Ascending aorta (tissue), 2 donors: ENCODE measurements at regions not wholly inside any gene's neighbourhood (a gene's known extent, or its start where the extent isn't known, plus 50 kb on each side); places are given as distances from the start of the nearest gene placed in this dataset.

Experiments used
- DNase-seq, 2 donors: peaks; one replicate each; pipeline ENCODE4 v3.0.0-alpha.2; 2019; ENCODE audit warnings: low spot score in 2 of 2
- H3K27ac ChIP-seq, 2 donors: fragments of 200-600 bp; sonication (generic); one replicate each; pipeline ENCODE4 v1.5.1; 2016 to 2017; ENCODE audit warnings: mild to moderate bottlenecking in 1 of 2
- H3K27me3 ChIP-seq: fragments of 200-600 bp; sonication (generic); one replicate; pipeline ENCODE4 v1.5.1; 2017
- H3K36me3 ChIP-seq, 2 donors: fragments of 200-600 bp; sonication (generic); one replicate each; pipeline ENCODE4 v1.5.1; 2016
- H3K4me1 ChIP-seq, 2 donors: fragments of 200-600 bp; sonication (generic); one replicate each; pipeline ENCODE4 v1.5.1; 2016 to 2017; ENCODE audit warnings: mild to moderate bottlenecking in 1 of 2
- H3K4me3 ChIP-seq, 2 donors: fragments of 200-600 bp; sonication (generic); one replicate each; pipeline ENCODE4 v1.5.1; 2016 to 2017; ENCODE audit warnings: mild to moderate bottlenecking in 1 of 2
- H3K9me3 ChIP-seq, 2 donors: fragments of 200-600 bp; sonication (generic); one replicate each; pipeline ENCODE4 v1.5.1; 2016
- intact Hi-C: fragments of 100-400 bp; cut with DNase I; formaldehyde crosslinking; loops from one replicate; pipeline ENCODE4 v1.15.1; 2023
- TF ChIP-seq, protein P1 (sequence below), 3 experiments: fragments of 200-600 bp in 2 of 3; fragments of 450-650 bp in 1 of 3; sonication (generic) in 2 of 3; IDR thresholded peaks; one replicate each; pipeline ENCODE4 v1.5.1; 2016 to 2019; ENCODE audit warnings: antibody characterized with exemption in 3 of 3, mild to moderate bottlenecking in 1 of 3, moderate library complexity in 1 of 3

DNA sequence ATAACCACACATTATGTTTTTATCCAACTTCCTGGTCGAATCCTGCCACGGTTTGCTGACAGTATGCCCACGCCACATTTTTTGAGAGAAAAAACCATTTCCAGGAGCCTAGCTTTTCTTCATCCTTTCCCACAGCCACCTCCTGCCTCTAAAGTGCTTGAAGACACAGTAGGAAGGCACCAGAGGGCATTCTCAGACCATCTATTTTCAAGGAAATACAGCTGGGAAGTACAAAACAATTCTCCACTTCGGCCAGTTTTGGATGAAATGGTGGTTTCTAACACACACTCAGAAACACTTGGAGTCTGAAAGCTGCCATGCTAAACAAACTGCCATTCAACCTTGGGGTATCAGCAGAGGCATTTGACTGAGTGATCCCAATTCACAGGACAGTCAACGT is 86.3 kb upstream of the RPS23 start:
- intact Hi-C loops, result loop anchor here (5.0 to 10.0 kb wide), 4 partner anchors 188 to 1068 kb away; no protein-coding TSS in a partner anchor
- DNase-seq, result no peak
- H3K4me3 ChIP-seq, result no peak overlapping the region
- peaks cover 0 to 10% of the 10 kb centered on the region in 2 donors for H3K4me1 ChIP-seq
- no peaks in the 10 kb centered on the region for H3K9me3 ChIP-seq
- TF ChIP-seq, protein P1, sequence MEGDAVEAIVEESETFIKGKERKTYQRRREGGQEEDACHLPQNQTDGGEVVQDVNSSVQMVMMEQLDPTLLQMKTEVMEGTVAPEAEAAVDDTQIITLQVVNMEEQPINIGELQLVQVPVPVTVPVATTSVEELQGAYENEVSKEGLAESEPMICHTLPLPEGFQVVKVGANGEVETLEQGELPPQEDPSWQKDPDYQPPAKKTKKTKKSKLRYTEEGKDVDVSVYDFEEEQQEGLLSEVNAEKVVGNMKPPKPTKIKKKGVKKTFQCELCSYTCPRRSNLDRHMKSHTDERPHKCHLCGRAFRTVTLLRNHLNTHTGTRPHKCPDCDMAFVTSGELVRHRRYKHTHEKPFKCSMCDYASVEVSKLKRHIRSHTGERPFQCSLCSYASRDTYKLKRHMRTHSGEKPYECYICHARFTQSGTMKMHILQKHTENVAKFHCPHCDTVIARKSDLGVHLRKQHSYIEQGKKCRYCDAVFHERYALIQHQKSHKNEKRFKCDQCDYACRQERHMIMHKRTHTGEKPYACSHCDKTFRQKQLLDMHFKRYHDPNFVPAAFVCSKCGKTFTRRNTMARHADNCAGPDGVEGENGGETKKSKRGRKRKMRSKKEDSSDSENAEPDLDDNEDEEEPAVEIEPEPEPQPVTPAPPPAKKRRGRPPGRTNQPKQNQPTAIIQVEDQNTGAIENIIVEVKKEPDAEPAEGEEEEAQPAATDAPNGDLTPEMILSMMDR (IDR thresholded peaks at IDR 0.05), result peak in 2 of 3 experiments; percentile 48 to 70
- H3K27me3 ChIP-seq, result no peaks in the 10 kb centered on the region
- H3K36me3 ChIP-seq, result no peaks in the 10 kb centered on the region
- H3K27ac ChIP-seq, result peak overlapping the region in 1 of 2 donors; percentile 32

DNA sequence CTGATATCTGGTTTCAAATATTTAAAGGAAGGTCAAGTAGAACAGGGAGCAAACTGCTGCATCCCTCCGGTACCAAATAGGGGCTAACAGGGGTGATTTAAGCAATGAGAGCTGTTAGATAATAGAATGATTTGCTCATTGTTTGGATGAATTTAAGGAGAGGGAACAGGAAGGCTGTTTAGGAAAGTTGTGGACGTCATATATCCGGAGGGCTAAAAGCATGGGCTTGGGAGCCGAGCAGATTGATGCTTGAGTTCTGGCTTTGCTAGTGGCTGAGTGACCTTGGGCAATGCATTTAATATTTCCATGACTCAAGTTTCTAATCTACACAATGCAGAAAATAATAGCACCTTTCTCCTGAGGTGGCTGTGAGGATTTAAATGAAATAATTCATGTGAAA is 85.4 kb upstream of the RPS23 start:
- H3K9me3 ChIP-seq, result no peaks in the 10 kb centered on the region
- H3K4me3 ChIP-seq, result no peak overlapping the region
- no peak overlapping the region for H3K27ac ChIP-seq
- no peak for DNase-seq
- no peaks in the 10 kb centered on the region for H3K27me3 ChIP-seq
- peaks cover 0 to 13% of the 10 kb centered on the region in 2 donors for H3K4me1 ChIP-seq
- intact Hi-C loops, result loop anchor here (5.0 to 10.0 kb wide), 4 partner anchors 189 to 1069 kb away; no protein-coding TSS in a partner anchor
- TF ChIP-seq, protein P1 (IDR thresholded peaks at IDR 0.05), result no peak
- H3K36me3 ChIP-seq, result no peaks in the 10 kb centered on the region

DNA sequence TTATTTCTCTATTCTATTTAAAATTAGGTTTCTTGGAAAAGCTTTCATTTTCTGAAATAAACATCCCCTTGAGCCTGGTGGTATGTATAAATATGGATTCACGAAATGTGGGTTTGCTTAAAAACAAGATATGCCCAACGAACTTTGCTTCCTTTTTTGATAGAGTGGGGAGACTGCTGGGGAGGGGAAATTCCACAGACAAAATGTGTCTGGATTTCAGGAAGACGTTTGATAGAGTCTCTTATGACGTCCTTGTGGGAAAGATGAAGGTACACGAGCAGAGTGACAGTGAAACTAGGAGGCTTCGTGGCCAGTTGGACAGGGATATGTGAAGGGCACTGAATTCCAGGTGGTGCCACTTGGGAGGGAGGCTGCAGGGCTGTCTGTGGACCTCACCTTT is 84.5 kb upstream of the RPS23 start:
- no peaks in the 10 kb centered on the region for H3K9me3 ChIP-seq
- intact Hi-C loops, result loop anchor here (5.0 to 10.0 kb wide), 4 partner anchors 190 to 1070 kb away; no protein-coding TSS in a partner anchor
- no peaks in the 10 kb centered on the region for H3K36me3 ChIP-seq
- no peaks in the 10 kb centered on the region for H3K27me3 ChIP-seq
- no peak for DNase-seq
- peak overlapping the region in 1 of 2 donors; percentile 21 for H3K27ac ChIP-seq
- H3K4me3 ChIP-seq, result no peak overlapping the region
- H3K4me1 ChIP-seq, result peaks cover 0 to 17% of the 10 kb centered on the region in 2 donors
- TF ChIP-seq, protein P1 (IDR thresholded peaks at IDR 0.05), result no peak

DNA sequence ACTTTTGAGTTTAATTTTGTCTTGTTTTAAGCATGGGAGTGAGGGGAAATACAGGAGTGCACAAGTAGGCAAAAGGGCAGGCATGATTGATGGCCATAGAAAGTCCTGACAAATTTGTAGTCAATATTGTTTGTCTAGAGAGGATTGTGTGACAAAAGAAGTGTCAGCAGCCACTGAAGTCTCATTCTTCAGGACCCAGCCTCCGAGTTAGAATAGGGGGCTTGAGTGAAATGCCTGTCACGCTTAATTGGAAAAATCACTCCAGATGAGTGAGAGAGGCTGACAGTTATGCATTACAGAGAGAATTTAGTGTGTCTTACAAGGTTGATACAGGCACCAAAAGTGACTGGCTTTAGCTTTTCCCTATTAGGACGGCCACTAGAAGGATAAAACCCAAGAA is 81.9 kb upstream of the RPS23 start:
- Histone ChIP-seq H3K4me3 (no peak overlapping the region), H3K27ac (peak overlapping the region; percentile 78 to 84), H3K9me3 (no peaks in the 10 kb centered on the region), H3K4me1 (peaks cover 0 to 31% of the 10 kb centered on the region in 2 donors), H3K36me3 (no peaks in the 10 kb centered on the region), H3K27me3 (no peaks in the 10 kb centered on the region)
- intact Hi-C loops, result loop anchor here (5.0 to 10.0 kb wide), 4 partner anchors 192 to 1072 kb away; no protein-coding TSS in a partner anchor
- DNase-seq, result no peak
- TF ChIP-seq, protein P1 (IDR thresholded peaks at IDR 0.05), result no peak

DNA sequence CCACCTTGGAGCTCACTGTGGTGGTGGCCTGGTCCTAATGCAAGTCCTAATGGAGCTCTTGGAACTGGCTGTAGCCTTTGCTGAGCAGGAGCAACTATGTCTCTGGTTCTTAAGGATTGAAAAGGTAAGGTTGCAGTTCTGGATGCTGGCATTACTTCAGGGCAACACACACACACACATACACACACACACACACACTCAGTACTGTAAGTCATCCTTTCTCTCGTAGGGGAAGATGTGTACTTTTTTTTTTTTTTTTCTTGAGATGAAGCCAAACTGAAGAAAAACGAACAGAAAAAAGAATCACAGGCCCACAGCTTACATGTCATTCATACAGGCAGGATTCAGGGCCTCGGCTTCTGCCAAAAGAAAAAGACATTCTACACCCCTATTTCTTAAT is 81.1 kb upstream of the RPS23 start:
- H3K4me3 ChIP-seq, result no peak overlapping the region
- peaks cover 0 to 26% of the 10 kb centered on the region in 2 donors for H3K4me1 ChIP-seq
- H3K36me3 ChIP-seq, result no peaks in the 10 kb centered on the region
- intact Hi-C loops, result loop anchor here (5.0 to 10.0 kb wide), 2 partner anchors 946 to 1203 kb away; no protein-coding TSS in a partner anchor
- no peaks in the 10 kb centered on the region for H3K9me3 ChIP-seq
- no peak for DNase-seq
- peak overlapping the region; percentile 78 to 84 for H3K27ac ChIP-seq
- TF ChIP-seq, protein P1 (IDR thresholded peaks at IDR 0.05), result no peak
- no peaks in the 10 kb centered on the region for H3K27me3 ChIP-seq
